ENCODE measurements at regions not wholly inside any gene's neighbourhood (a gene's known extent, or its start where the extent isn't known, plus 50 kb on each side); places are given as distances from the start of the nearest gene placed in this dataset.

- Histone ChIP-seq H3K27ac (ENCODE audit: low read depth, low read length, poor library complexity, severe bottlenecking) (no peak overlapping the region), H3K4me3 (ENCODE audit: low read depth, low read length, poor library complexity, severe bottlenecking) (no peak overlapping the region), H3K36me3 (ENCODE audit: insufficient read depth, low read length, poor library complexity, severe bottlenecking) (no peaks in the 10 kb centered on the region), H3K4me1 (ENCODE audit: insufficient read depth, low read length, poor library complexity, severe bottlenecking) (no peaks in the 10 kb centered on the region), H3K27me3 (replicated peaks; ENCODE audit: insufficient read depth, low read depth, low read length, poor library complexity) (no peaks in the 10 kb centered on the region), H3K9me3 (ENCODE audit: low read depth, low read length, poor library complexity, severe bottlenecking) (no peaks in the 10 kb centered on the region)
- TF ChIP-seq CTCF (conservative IDR thresholded peaks at IDR 0.05; ENCODE audit: low read depth, low read length) (no peak), EZH2 (IDR thresholded peaks at IDR 0.05; ENCODE audit: borderline replicate concordance, low read depth, low read length, poor library complexity, severe bottlenecking) (no peak)
- intact Hi-C loops (cut with micrococcal nuclease; ENCODE audit: unreplicated experiment), result no loop called here
- ChIA-PET CTCF (no interaction called here), POLR2A (ENCODE audit: low non-redundant PET) (no interaction called here)
- DNase-seq (ENCODE audit: low spot score), result no peak
- no TSS peak for BruUV-seq (replicated peaks)
Observed at GRCh38 chr3:74470313-74470712, 144.1 kb downstream of the CNTN3 start.

GRCh38 chr3:74469713-74470112 lies 144.7 kb downstream of the CNTN3 start:
- no peaks in the 10 kb centered on the region for H3K27me3 ChIP-seq (replicated peaks; ENCODE audit: insufficient read depth, low read depth, low read length, poor library complexity)
- H3K4me1 ChIP-seq (ENCODE audit: insufficient read depth, low read length, poor library complexity, severe bottlenecking), result no peaks in the 10 kb centered on the region
- POLR2A ChIA-PET (ENCODE audit: low non-redundant PET), result no interaction called here
- H3K27ac ChIP-seq (ENCODE audit: low read depth, low read length, poor library complexity, severe bottlenecking), result no peak overlapping the region
- H3K36me3 ChIP-seq (ENCODE audit: insufficient read depth, low read length, poor library complexity, severe bottlenecking), result no peaks in the 10 kb centered on the region
- no peak overlapping the region for H3K4me3 ChIP-seq (ENCODE audit: low read depth, low read length, poor library complexity, severe bottlenecking)
- no peaks in the 10 kb centered on the region for H3K9me3 ChIP-seq (ENCODE audit: low read depth, low read length, poor library complexity, severe bottlenecking)
- intact Hi-C loops (cut with micrococcal nuclease; ENCODE audit: unreplicated experiment), result no loop called here
- BruUV-seq (replicated peaks), result no TSS peak
- no peak for TF ChIP-seq EZH2 (IDR thresholded peaks at IDR 0.05; ENCODE audit: borderline replicate concordance, low read depth, low read length, poor library complexity, severe bottlenecking)
- no peak for TF ChIP-seq CTCF (conservative IDR thresholded peaks at IDR 0.05; ENCODE audit: low read depth, low read length)
- no peak for DNase-seq (ENCODE audit: low spot score)
- CTCF ChIA-PET, result no interaction called here

GRCh38 chr3:74469151-74469550 lies 145.3 kb downstream of the CNTN3 start:
- POLR2A ChIA-PET (ENCODE audit: low non-redundant PET), result no interaction called here
- H3K27me3 ChIP-seq (replicated peaks; ENCODE audit: insufficient read depth, low read depth, low read length, poor library complexity), result no peaks in the 10 kb centered on the region
- no peak for DNase-seq (ENCODE audit: low spot score)

More at GRCh38 chr3:74469151-74469550, 145.3 kb downstream of the CNTN3 start:
- TF ChIP-seq CTCF (conservative IDR thresholded peaks at IDR 0.05; ENCODE audit: low read depth, low read length) (no peak), EZH2 (IDR thresholded peaks at IDR 0.05; ENCODE audit: borderline replicate concordance, low read depth, low read length, poor library complexity, severe bottlenecking) (no peak)
- no peaks in the 10 kb centered on the region for H3K4me1 ChIP-seq (ENCODE audit: insufficient read depth, low read length, poor library complexity, severe bottlenecking)
- H3K4me3 ChIP-seq (ENCODE audit: low read depth, low read length, poor library complexity, severe bottlenecking), result no peak overlapping the region
- no peak overlapping the region for H3K27ac ChIP-seq (ENCODE audit: low read depth, low read length, poor library complexity, severe bottlenecking)
- BruUV-seq (replicated peaks), result no TSS peak
- intact Hi-C loops (cut with micrococcal nuclease; ENCODE audit: unreplicated experiment), result no loop called here
- CTCF ChIA-PET, result no interaction called here
- H3K9me3 ChIP-seq (ENCODE audit: low read depth, low read length, poor library complexity, severe bottlenecking), result no peaks in the 10 kb centered on the region
- no peaks in the 10 kb centered on the region for H3K36me3 ChIP-seq (ENCODE audit: insufficient read depth, low read length, poor library complexity, severe bottlenecking)
